H7 (cell line): ENCODE measurements at regions not wholly inside any gene's neighbourhood (a gene's known extent, or its start where the extent isn't known, plus 50 kb on each side); places are given as distances from the start of the nearest gene placed in this dataset.
"Not testable (repeated sequence)": the region's sequence is repeated elsewhere in the genome, so short reads cannot be mapped to it uniquely, and the experiment has no call there.

Experiments used
- DNase-seq: peaks from one replicate; pipeline ENCODE4 v3.0.0; 2012
- H3K27me3 ChIP-seq: 2 replicates; pipeline ENCODE4 v1.6.0; 2011; ENCODE audit warnings: mild to moderate bottlenecking, low read length; ENCODE audit not compliant: control insufficient read depth, insufficient read depth
- H3K36me3 ChIP-seq: replicated peaks from 2 replicates; pipeline ENCODE4 v1.5.1; 2011; ENCODE audit warnings: low read length; ENCODE audit not compliant: control insufficient read depth, insufficient read depth
- H3K4me3 ChIP-seq: 2 replicates; pipeline ENCODE4 v1.5.1; 2011; ENCODE audit warnings: low read depth, mild to moderate bottlenecking, control low read depth, low read length, moderate library complexity; ENCODE audit not compliant: insufficient read depth

DNA sequence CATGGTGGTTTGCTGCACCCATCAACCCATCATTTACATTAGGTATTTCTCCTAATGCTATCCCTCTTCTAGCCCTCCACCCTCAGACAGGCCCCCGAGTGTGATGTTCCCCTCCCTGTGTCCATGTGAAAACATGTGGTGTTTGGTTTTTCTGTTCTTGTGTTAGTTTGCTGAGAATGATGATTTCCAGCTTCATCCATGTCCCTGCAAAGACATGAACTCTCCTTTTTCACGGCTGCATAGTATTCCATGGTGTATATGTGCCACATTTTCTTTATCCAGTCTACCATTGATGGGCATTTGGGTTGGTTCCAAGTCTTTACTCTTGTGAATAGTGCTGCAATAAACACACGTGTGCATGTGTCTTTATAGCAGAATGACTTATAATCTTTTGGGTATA, 192.8 kb downstream of the DIO2 start:
- not testable (repeated sequence) for DNase-seq, H3K36me3 ChIP-seq, H3K27me3 ChIP-seq, H3K4me3 ChIP-seq

DNA sequence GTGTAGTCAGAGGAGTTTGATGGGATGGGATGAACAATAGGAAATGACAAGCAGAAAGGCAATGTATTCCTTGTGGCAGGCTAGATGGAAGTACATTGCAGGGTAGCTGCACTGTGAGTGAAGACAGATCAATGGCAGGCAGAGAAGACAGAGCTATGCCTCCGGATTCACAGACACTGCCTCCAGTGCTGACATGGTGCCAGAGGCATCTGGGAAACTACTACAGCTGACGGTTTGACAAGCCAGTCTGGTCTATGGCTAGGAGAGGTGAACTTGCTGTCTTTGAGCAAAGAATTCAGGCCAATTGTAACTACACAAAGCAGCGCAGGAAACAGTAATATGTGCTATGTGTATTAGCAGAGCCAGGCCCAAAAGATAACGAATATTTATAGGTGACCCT, 193.5 kb downstream of the DIO2 start:
- H3K27me3 ChIP-seq, result no peaks in the 10 kb centered on the region
- DNase-seq, result no peak
- H3K4me3 ChIP-seq, result no peak overlapping the region
- H3K36me3 ChIP-seq, result no peaks in the 10 kb centered on the region

DNA sequence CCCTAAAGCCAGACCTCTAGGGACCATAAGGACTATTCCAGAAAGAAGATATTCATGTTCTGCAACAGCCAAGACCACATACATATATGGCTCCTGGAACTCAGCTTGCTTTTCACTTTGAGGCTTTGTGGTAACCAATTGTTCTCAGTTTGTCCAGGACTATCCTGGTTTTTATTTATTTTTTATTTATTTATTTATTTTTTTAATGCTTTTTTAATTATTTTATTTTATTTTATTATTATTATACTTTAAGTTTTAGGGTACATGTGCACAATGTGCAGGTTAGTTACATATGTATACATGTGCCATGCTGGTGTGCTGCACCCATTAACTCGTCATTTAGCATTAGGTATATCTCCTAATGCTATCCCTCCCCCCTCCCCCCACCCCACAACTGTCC, 201.1 kb downstream of the DIO2 start:
- not testable (repeated sequence) for DNase-seq, H3K4me3 ChIP-seq, H3K36me3 ChIP-seq, H3K27me3 ChIP-seq

DNA sequence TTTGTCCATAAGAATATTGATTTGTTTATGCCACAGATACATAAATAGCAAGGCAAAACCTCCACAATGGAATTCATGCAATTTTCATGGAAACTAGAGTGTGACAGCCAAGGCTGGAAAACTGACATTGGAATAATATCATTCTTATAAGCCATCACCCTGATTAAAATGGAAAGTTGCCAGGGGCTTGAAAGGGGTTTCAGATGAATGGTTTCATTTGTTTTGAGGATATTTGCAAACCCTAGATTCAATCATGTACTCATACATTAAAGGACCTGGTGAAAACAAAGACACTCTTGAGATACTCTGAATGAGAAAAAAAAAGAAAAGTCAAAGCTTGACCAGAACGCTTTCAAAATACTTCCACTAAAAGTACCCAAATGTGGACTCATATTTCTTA, 205.7 kb downstream of the DIO2 start:
- no peak for DNase-seq
- Histone ChIP-seq H3K4me3 (no peak overlapping the region), H3K36me3 (no peaks in the 10 kb centered on the region), H3K27me3 (no peaks in the 10 kb centered on the region; the same call in 1 of the 2 replicates)

DNA sequence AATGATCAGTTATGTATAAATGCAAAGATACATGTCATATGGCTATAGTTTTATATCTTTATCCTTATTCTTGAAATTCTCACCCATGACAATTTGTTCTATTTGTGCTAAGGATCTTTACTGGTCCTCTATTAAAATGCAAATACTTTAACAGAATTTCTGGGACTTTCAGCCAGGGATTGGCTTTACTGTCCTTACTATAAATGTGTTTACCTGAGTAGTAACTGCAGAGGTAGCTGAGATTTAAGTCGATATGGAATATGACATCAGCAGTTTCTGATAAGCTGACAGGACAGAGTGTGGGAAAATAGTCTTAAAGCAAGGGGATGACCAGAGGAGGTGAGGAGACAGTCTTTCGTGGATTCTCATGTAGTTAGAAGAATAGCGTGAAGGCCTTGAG, 206.4 kb downstream of the DIO2 start:
- no peaks in the 10 kb centered on the region; the same call in 1 of the 2 replicates for H3K27me3 ChIP-seq
- no peaks in the 10 kb centered on the region for H3K36me3 ChIP-seq
- no peak for DNase-seq
- H3K4me3 ChIP-seq, result no peak overlapping the region

DNA sequence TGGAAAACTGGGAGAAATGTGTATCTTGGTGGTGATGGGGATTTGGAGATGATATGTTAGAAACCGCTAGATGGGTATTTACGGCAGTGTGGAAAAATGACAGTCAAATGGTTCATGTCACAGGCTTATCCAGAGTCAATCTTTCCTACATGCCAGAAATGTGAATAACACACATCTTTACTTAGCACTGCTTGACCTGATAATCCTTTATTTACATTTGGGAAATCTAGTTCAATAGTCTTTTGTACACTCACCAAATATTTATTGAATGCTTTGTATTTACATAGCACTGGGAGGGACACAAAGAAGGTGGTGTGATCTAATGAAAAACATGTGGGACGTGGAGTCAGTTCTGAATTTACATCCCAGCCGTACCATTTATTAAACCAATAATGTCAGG, 208.2 kb downstream of the DIO2 start:
- Histone ChIP-seq H3K27me3 (peaks cover under 1% of the 10 kb centered on the region; the same call in 1 of the 2 replicates), H3K36me3 (no peaks in the 10 kb centered on the region), H3K4me3 (no peak overlapping the region)
- DNase-seq, result no peak

DNA sequence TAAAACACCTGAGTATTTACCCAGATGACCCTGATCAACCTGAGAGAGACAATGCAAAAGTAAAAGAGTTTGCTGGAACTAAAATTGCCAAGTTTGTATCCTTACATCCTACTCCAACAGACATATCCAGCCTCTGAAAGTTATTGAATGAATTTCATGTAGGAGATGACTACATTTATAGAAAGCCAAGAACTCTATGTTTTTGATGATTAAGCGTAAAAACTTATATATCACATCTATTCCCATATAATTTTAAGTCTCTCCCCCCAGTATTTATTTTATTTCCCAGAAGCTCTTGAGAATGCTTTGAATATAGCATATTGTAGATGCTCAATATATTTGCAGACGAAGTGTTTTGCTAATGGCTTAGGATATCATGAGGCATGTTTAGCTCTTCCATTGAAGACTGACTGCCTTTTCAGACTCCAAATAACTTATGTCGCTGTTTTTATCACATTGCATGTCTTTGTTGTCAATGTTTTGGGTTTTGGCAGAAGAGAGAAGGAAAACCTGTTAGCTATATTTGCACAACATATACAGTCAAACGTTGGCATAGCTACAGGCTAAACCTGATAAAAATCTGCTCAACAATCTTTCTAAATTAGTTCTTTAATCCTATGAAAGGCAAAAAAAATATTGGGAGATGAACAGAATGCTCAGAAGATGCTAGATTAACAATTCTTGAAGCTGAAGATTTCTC, 213.6 kb downstream of the DIO2 start:
- Histone ChIP-seq H3K4me3 (no peak overlapping the region), H3K36me3 (no peaks in the 10 kb centered on the region), H3K27me3 (peaks cover 40% of the 10 kb centered on the region)
- no peak for DNase-seq

DNA sequence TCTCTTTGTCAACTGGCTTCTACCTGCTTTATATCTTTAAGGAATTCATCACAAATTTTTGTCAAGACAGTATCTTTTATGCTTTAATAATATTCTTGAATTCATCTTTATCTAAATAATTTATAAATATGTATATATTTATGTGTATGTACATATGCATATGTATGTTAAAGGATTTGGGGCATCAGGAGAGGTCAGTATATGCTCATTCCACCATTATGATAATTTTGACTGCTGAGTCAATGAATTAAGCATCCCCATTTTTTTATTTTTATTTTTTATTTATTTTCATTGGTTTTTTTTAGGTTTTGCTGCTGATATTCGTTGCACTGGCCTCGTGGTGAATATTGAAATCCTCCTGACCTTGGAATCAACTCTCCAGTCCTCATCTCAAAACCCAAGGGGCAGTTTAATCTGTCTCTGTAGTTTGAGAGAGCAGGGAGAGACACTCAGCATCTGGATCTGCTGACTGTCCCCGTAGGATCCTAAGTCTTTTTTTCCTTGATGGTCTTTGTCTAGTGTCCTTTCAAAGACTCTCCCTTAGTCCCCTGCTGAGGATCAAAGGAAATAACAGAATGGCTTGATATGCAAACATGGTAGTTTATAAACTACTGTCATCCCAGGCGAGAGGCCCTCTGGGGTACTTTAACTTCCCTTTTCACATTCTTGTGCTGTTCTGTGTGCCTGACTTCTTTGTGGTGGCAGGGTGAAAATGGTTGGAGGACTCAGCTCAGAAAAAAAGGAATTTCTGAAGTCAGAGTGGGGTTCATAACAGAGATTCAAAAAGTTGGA, 218.7 kb downstream of the DIO2 start:
- Histone ChIP-seq H3K27me3 (peaks cover 72% of the 10 kb centered on the region), H3K36me3 (no peaks in the 10 kb centered on the region), H3K4me3 (no peak overlapping the region)
- peak; percentile 6 for DNase-seq

DNA sequence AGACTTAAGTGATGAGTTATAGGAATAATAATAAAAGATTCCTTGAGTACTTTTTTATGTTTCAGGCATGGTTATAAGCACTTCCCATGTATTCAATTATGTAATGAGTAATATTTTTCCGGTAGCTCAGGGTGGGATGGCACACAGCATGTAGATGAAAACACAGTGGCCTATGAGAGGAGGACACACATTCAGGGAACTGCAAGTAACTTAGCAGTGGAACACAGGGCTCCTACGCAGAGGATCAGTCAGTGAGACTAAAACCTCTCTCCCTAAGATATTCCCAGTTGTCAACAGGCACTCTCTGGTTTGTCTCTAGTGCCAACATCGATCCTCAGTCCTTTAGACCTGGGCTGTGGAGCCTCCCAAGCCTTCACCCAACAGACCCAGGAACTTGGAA, 219.4 kb downstream of the DIO2 start:
- Histone ChIP-seq H3K36me3 (no peaks in the 10 kb centered on the region), H3K4me3 (no peak overlapping the region), H3K27me3 (peaks cover 66% of the 10 kb centered on the region)
- DNase-seq, result no peak

DNA sequence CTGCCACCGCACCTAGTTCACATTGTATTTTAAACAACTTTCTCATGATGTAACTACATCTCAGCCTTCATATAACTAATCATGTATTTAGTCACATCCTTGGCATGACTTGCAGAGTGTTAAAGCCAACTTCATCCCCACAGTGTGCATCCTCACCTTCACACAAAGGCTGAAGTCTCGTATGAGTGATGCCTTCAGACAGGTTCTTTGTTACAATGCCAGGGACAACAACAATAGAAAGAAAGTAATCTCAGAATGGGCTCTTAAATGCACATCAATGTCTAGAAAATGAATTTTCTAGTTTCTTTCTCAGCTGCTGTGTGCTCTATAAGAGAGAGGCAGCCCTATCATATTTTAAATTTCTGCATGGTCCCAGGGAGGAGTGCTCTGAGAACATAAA, 221.3 kb downstream of the DIO2 start:
- peaks cover 53% of the 10 kb centered on the region for H3K27me3 ChIP-seq

DNA sequence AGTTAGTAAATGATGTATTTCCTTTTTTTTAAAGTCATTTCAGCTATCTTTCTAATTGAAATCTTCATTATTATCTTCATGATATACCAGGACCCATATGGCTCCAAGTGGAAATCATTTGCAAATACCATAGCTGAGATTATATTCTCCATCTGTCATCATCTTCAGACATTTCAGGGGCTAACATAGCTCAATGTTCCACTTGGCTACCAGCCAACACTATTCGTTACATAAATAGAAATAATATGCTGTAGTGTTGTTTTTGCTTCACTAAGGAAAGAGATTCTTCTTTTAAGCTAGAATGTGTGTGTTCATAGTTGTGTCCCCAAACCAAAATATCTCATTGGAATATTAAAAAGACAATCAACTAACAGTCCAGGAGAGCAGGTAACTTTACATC, 225.1 kb downstream of the DIO2 start:
- H3K36me3 ChIP-seq, result no peaks in the 10 kb centered on the region
- H3K27me3 ChIP-seq, result peaks cover 26% of the 10 kb centered on the region
- DNase-seq, result no peak
- no peak overlapping the region for H3K4me3 ChIP-seq

More for the DNA sequence above, 221.3 kb downstream of the DIO2 start:
- DNase-seq, result no peak
- H3K36me3 ChIP-seq, result no peaks in the 10 kb centered on the region
- H3K4me3 ChIP-seq, result no peak overlapping the region

DNA sequence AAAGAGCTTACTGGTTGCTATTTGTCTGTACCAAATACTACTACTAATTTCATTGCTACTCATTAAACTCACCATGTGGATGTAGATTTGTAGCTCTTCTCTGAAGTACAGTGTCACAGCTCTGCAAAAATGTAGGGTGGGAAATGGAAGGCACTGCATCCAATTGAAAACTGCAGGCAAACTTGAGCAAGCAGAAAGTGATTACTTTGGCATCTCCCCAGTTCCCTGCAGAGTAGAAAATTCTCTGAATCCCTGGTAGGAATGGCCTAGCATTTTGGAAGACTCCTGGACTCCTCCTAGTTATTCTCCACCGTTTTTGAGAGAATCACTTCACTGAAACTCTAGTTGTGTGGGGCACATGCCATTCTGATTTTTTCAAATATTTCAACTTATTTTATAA, 239.1 kb downstream of the DIO2 start:
- H3K36me3 ChIP-seq, result no peaks in the 10 kb centered on the region
- H3K27me3 ChIP-seq, result no peaks in the 10 kb centered on the region
- no peak for DNase-seq
- no peak overlapping the region for H3K4me3 ChIP-seq

DNA sequence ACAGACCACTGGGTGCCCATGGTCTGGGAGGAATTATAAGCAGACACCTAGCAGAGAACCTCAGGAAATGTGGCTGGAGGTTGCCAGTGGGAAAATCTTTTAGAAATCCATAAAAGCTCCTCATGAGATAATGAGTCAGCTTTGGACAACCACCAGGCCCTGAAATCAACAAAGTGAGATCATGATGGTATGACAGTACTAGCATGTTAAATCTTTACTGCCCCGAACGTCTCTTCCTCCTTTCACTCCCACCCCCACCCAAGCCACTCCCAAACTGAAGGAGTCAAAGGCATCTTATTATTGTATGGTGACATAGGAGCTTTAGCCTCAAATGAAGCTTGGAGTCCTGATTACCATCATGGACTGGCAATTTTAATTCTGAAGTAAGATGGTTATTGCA, 240.0 kb downstream of the DIO2 start:
- no peak for DNase-seq

DNA sequence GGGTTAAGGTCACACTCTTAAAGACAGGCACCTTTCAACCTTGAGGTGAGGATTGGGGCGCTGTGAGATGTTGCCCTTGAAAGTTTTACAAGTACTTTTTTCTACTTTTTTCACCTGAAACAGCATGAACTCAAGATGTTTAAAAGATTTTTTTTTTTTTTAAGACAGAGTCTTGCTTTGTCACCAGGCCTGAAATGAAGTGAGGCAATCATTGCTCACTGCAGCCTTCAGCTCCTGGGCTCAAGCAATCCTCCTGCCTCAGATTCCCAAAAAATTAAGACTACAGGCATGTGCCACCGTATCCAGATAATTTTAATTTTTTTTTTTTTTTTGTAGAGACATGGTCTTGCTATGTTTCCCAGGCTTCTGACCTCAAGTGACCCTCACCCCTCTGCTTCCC, 243.9 kb downstream of the DIO2 start:
- Histone ChIP-seq H3K27me3 (no peaks in the 10 kb centered on the region), H3K36me3 (no peaks in the 10 kb centered on the region), H3K4me3 (no peak overlapping the region)
- DNase-seq, result no peak

More for the DNA sequence above, 240.0 kb downstream of the DIO2 start:
- H3K27me3 ChIP-seq, result no peaks in the 10 kb centered on the region
- no peaks in the 10 kb centered on the region for H3K36me3 ChIP-seq
- no peak overlapping the region for H3K4me3 ChIP-seq

DNA sequence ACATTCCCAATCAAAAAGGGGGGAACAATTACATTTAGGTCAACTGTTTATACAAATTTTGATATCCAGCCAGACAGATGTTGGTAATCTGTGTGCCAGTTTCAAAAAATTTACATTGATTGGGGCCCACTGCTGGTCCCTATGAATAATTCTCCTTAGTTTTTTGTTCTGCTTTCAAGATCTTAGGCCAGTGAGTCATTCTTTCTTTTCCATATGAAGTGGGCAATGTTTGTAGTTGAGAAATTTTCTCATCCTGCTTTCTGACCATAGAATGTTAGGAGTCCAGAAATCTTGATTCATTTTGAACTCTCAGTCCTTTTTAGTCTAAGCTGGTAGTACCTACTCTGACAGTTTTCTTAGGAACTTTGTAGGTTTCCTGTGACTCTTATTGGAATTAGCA, 244.3 kb downstream of the DIO2 start:
- H3K27me3 ChIP-seq, result no peaks in the 10 kb centered on the region
- no peak overlapping the region for H3K4me3 ChIP-seq
- DNase-seq, result no peak
- no peaks in the 10 kb centered on the region for H3K36me3 ChIP-seq
